IPS DF 19.7 (cell line): ENCODE measurements at regions not wholly inside any gene's neighbourhood (a gene's known extent, or its start where the extent isn't known, plus 50 kb on each side); places are given as distances from the start of the nearest gene placed in this dataset.

Source experiments
- DNase-seq: peaks from one replicate; pipeline ENCODE4 v3.0.0-alpha.2; 2013; ENCODE audit warnings: low read depth, low spot score

- DNase-seq: no peak
Measured at GRCh38 chr5:93107141-93107540, 473.9 kb downstream of the NR2F1-AS1 start.

GRCh38 chr5:93101661-93102060 lies 479.4 kb downstream of the NR2F1-AS1 start:
- no peak for DNase-seq

GRCh38 chr5:93100976-93101375 lies 480.0 kb downstream of the NR2F1-AS1 start:
- DNase-seq: no peak

GRCh38 chr5:93100428-93100827 lies 480.6 kb downstream of the NR2F1-AS1 start:
- no peak for DNase-seq

GRCh38 chr5:93099902-93100347 lies 481.1 kb downstream of the NR2F1-AS1 start:
- DNase-seq: no peak

- DNase-seq: no peak
Measured at GRCh38 chr5:93096561-93096960, 484.5 kb downstream of the NR2F1-AS1 start.

- DNase-seq: no peak
Measured at GRCh38 chr5:93092349-93093105, 488.5 kb downstream of the NR2F1-AS1 start.

GRCh38 chr5:93090698-93091097 lies 490.3 kb downstream of the NR2F1-AS1 start:
- no peak for DNase-seq

- no peak for DNase-seq
Measured at GRCh38 chr5:93088592-93089389, 492.2 kb downstream of the NR2F1-AS1 start.

- DNase-seq: no peak
Measured at GRCh38 chr5:93087326-93087725, 493.7 kb downstream of the NR2F1-AS1 start.

GRCh38 chr5:93082981-93083380 lies 498.0 kb downstream of the NR2F1-AS1 start:
- DNase-seq: no peak

- DNase-seq: no peak
Measured at GRCh38 chr5:93079046-93079445, 502.0 kb downstream of the NR2F1-AS1 start.

- no peak for DNase-seq
Measured at GRCh38 chr5:93078082-93079038, 502.7 kb downstream of the NR2F1-AS1 start.

- DNase-seq: no peak
Measured at GRCh38 chr5:93076566-93076965, 504.5 kb downstream of the NR2F1-AS1 start.

- no peak for DNase-seq
Measured at GRCh38 chr5:93076096-93076495, 504.9 kb downstream of the NR2F1-AS1 start.

- DNase-seq: no peak
Measured at GRCh38 chr5:93073547-93073946, 507.5 kb downstream of the NR2F1-AS1 start.

GRCh38 chr5:93072831-93073459 lies 508.1 kb downstream of the NR2F1-AS1 start:
- DNase-seq: no peak

GRCh38 chr5:93071710-93072109 lies 509.3 kb downstream of the NR2F1-AS1 start:
- DNase-seq: no peak

GRCh38 chr5:93070938-93071337 lies 510.1 kb downstream of the NR2F1-AS1 start:
- no peak for DNase-seq

GRCh38 chr5:93069276-93069675 lies 511.7 kb downstream of the NR2F1-AS1 start:
- no peak for DNase-seq

GRCh38 chr5:93062548-93062947 lies 518.5 kb downstream of the NR2F1-AS1 start:
- DNase-seq: no peak
